GM19043 (cell line): ENCODE measurements at regions not wholly inside any gene's neighbourhood (a gene's known extent, or its start where the extent isn't known, plus 50 kb on each side); places are given as distances from the start of the nearest gene placed in this dataset.
A peak's percentile ranks its signal among the peaks of the same experiment; 100 is the strongest.

ENCODE experiments used
- ATAC-seq: cut with Tn5 transposase; IDR thresholded peaks from one replicate; pipeline ENCODE4 v1.9.1; 2021; ENCODE audit warnings: low read depth; ENCODE audit not compliant: unreplicated experiment

DNA sequence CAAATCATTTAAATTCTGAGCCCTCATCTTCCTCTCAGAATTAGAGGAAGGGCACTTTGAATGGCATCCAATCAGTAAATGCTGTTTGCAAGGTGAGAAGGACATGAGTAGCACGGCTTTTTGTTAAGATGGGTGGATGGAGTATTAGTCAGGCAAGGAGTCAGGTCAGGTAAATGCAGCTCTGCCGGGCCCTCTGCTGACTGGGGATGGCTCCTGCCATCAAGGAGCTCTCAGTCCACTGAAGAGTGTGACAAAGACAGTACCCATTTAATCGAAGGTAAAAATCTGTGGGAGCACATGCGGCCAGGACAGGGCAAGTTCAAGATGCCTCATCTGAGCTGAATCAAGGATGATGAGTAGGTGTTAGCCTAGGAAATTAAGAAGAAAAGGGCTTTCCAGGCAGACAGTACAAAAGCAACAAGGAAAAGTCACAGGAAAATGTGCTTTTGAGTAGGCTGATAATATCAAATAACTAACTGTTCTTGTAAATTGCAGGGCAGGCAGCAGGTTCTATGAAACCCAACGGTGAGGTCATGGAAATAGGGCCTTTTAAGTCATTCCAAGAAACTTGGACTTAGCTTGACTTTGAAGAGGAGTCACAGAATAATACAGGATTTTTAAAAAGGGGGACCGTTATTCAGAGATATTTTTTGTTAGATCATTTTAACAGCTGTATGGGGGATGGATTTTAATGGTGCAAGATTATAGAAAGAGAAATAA is 670.5 kb upstream of the ARGLU1 start:
- ATAC-seq: no peak

- ATAC-seq: no peak
Measured at GRCh38 chr13:107234319-107235073, 666.6 kb upstream of the ARGLU1 start.

- no peak for ATAC-seq
Measured at GRCh38 chr13:107233541-107233940, 665.6 kb upstream of the ARGLU1 start.

GRCh38 chr13:107231944-107232343 is 664.0 kb upstream of the ARGLU1 start:
- no peak for ATAC-seq

DNA sequence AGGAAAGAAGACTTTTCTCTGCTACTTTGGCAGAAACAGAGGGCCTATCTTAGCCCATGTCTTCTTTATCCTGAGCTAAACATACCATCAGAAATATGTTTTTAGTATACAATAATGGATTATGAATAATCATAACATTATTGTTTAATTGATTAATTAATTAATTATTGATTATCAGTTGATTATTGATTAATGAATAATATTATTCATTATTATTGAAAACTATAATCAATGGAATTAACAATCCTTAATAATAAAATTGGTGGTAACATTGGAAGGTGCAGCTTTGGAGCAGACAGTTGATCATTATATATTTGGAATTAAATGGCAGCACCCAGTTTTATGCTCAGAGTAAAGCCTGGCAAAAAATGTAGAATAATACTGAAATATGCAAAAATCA is 655.9 kb upstream of the ARGLU1 start:
- ATAC-seq: no peak

GRCh38 chr13:107222597-107222996 is 654.7 kb upstream of the ARGLU1 start:
- ATAC-seq: no peak

- ATAC-seq: no peak
Measured at GRCh38 chr13:107220245-107220644, 652.3 kb upstream of the ARGLU1 start.

DNA sequence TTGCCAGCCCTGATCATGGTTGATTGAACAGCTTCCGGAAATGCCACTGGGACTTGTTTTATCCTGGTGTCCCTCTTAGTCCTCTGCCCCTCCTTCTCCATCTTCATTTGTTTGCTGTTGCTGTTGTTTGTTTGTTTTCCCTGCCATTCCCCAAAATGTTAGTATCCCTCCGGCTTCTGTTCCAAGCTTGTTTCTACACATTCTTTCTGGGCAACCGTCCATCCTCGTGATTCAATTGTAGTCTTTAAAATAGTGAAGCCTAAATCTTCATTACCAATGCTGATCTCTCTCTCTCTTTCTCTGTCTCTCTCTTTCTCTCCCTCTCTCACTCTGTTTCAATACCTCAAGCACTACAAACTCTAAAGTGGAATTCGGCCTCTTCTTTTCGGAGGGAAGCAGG is 649.3 kb upstream of the ARGLU1 start:
- no peak for ATAC-seq

DNA sequence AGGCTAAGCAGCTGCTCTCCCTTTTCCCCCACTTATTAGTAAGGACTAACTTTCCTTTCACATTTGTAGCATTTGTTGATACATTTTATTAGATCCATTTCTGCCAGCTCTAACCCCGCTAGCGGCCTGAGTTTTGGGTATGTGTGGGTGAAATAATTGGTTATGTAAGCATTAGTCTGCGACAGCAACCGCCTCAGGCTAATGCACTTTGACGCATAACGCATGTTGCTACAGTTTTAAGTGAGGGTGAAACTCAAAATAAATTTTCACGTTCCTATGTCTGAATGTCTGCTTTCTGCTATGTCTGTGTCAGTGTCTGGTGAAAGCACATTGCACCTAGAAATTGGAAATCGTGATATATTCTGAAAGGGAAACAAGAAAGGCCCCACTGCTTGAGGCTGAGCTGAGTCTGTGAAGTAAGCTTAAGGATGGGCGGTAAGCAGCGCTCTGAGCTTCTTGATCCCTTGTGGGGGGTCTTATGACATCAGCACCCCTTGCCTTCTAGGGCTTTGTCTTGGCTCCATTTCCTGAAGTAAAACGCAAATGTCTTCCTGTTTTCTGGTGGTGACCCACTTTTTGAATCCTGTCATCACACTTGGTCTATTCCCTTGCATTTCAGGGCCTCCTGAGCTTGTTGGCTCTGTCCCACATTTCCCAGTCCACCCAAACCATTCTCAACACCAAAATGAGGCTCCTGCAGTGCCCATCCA is 648.3 kb upstream of the ARGLU1 start:
- no peak for ATAC-seq

DNA sequence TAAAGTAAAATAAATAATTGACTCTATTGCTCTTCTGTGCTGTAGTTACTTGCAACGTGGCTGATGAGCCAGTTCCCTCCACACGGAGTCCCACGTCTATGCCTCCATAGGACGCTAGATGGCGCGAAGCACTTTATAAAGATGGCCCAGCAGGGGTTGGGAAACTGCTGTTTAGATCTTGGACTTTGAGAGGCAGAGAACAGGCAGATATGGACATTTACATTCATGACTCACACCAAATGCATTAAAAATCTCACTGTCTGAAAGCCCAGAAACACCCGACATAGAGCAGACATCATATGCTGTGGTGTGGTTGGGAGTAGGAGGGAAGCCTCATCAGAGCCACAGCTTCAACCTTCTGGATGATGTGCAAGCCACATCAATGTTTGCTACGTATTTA is 643.1 kb upstream of the ARGLU1 start:
- ATAC-seq: peak; percentile 97

- ATAC-seq: no peak
Measured at GRCh38 chr13:107210723-107211030, 642.7 kb upstream of the ARGLU1 start.

- no peak for ATAC-seq
Measured at GRCh38 chr13:107209824-107210722, 642.1 kb upstream of the ARGLU1 start.

DNA sequence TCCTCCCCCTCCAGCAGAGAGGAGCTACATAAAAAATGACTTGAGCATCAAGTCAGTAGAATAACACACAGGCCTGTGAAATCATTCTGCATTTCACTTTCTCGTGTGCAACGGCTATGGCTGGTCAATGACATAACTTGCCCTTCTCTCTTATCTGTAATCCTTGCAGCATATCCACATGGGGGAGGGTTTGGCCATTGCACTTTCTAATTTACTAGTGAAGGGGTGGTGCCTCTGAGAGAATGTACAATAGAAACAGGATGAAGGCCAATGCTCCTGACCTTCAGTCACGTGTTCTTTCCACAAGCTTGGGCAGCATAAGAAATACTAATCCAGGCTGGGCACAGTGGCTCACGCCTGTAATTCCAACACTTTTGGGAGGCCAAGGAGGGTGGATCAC is 641.0 kb upstream of the ARGLU1 start:
- ATAC-seq: no peak

- ATAC-seq: peak; percentile 93
Measured at GRCh38 chr13:107205318-107206104, 637.6 kb upstream of the ARGLU1 start.

- no peak for ATAC-seq
Measured at GRCh38 chr13:107203146-107203847, 635.4 kb upstream of the ARGLU1 start.

GRCh38 chr13:107202371-107203023 is 634.6 kb upstream of the ARGLU1 start:
- no peak for ATAC-seq

DNA sequence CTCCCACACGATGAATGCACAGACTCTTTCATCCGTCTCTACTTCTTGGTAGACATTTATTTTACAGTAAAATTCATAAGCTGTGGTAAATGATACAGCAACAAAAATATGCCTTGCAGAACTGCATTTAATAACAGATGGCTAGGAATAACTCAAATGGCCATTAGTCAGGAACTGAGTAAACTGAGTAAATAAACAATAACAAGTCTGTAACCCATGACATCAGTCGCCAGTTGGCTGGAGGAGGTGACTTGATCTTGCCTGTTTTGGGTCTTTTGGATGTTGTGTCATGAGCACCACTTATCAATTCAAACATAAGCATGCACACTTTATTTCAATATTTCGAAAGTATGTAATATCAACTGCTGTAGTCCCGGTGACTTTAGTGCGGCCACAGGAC is 632.6 kb upstream of the ARGLU1 start:
- ATAC-seq: no peak

DNA sequence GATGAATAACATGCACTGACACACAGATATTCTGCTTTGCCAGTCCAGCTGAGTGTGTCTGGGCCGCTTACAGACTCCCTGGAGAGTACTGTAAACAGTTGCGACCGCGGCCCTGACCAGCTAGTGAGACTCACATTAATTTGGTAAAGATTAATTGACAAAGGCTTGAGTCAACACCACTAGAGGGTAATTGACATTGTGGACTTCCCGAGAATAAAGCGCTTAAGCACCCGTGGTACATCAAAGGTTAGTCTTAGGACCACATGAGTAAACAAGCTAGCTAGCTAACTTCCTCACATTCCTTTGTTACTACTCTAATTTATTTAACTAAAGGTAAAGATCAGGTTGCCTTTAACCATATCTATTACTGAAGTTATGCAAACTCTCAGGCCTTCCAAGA is 624.4 kb upstream of the ARGLU1 start:
- no peak for ATAC-seq

- no peak for ATAC-seq
Measured at GRCh38 chr13:107190065-107190464, 622.1 kb upstream of the ARGLU1 start.
